GM12892 (cell line): ENCODE measurements at regions not wholly inside any gene's neighbourhood (a gene's known extent, or its start where the extent isn't known, plus 50 kb on each side); places are given as distances from the start of the nearest gene placed in this dataset.
"Not testable (repeated sequence)": the region's sequence is repeated elsewhere in the genome, so short reads cannot be mapped to it uniquely, and the experiment has no call there.

ENCODE experiments used
- DNase-seq: peaks from one replicate; pipeline ENCODE4 v3.0.0; 2011; ENCODE audit not compliant: insufficient read length
- FAIRE-seq: peaks from 2 replicates; lab custom pipeline; 2011; peaks lifted over from hg19 to GRCh38; lab: Jason Lieb, UNC
- POLR2A ChIP-seq: IDR thresholded peaks from 2 replicates; pipeline ENCODE4 v1.6.1; 2011; ENCODE audit warnings: low read depth, low read length, control low read depth
- POLR2AphosphoS5 ChIP-seq: IDR thresholded peaks from 2 replicates; pipeline ENCODE4 v1.6.1; 2011; ENCODE audit warnings: low read depth, low read length, control low read depth
- TAF1 ChIP-seq: IDR thresholded peaks from 2 replicates; pipeline ENCODE4 v1.6.1; 2011; ENCODE audit warnings: low read depth, mild to moderate bottlenecking, control low read depth, low read length, borderline replicate concordance

DNA sequence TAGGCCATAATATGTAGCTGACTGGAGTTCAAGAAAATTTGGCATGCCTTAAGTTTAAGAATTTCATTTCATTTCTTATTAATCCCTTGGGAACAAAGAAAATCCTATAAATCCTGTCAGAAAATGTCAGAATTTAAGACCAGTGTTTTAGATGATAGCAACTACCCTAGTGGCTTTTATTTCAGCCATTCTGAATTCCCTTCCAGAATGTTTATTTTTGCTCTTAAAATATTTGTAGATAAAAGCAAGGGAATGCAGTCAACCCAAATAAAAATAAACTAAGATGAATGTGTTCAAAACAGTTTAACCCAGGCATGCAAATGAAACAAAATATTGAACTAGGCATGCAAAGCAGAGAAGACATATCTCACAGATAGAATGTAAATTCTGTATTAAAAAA is 356.9 kb upstream of the LRRC4C start:
- DNase-seq (no peak), FAIRE-seq (no peak)
- no peak for TF ChIP-seq POLR2A
- TF ChIP-seq TAF1 = no peak
- TF ChIP-seq POLR2AphosphoS5 = no peak

DNA sequence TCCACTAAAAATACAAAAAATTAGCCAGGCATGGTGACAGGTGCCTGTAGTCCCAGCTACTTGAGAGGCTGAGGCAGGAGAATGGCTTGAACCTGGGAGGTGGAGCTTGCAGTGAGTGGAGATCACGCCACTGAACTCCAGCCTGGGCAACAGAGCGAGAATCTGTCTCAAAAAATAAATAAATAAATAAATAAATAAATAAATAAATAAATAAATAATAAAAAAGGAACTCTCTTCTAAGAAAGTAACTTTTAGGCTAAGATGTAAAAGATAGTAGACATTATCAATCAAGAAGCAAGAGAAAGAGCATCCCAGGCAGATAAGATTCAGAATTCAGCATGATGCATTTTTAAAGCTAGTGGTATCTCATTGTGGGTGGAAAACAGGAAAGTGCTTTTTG is 364.8 kb upstream of the LRRC4C start:
- DNase-seq, FAIRE-seq: not testable (repeated sequence)

DNA sequence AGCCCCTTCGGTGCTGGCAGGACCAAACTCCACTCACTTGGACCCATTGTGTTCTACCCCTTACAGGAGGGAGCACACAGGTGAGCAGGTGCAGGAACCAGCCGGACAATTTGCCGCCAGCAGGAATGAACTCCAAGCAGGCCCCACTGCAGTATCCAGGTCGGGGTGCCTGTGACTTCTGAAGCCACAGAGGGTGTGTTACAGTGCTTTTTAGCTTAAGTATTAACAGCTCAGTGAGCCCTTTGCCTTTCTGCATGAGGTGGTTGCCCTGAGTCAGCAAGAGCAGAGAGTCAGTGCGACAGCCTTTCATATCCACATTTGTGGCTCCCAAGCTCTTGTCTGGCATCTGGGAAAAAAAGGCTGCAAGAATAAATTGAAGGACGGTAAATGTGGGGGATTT is 366.6 kb upstream of the LRRC4C start:
- FAIRE-seq = no peak
- no peak for DNase-seq
- TF ChIP-seq TAF1 = no peak
- no peak for TF ChIP-seq POLR2A
- TF ChIP-seq POLR2AphosphoS5 = no peak

DNA sequence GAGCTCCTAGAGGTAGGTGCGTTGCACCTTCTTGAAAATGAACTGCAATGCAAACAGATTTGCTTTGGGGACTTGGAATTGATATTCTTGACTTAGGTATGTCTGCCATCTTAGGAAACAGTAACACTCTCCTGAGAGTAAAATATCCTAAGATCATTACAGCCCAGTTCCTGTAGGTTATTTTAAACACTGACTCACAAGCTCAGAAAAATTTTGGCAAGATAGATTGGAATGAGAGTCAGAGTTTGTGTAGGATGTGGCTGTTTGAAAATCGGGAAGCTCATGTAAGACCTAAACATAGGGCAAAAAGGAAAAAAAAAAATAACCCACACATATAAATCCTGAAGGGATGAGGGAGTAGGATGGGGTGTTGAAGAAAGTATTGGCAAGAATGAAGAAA is 377.0 kb upstream of the LRRC4C start:
- TF ChIP-seq TAF1 = no peak
- no peak for TF ChIP-seq POLR2A
- no peak for TF ChIP-seq POLR2AphosphoS5
- no peak for FAIRE-seq
- DNase-seq = no peak

DNA sequence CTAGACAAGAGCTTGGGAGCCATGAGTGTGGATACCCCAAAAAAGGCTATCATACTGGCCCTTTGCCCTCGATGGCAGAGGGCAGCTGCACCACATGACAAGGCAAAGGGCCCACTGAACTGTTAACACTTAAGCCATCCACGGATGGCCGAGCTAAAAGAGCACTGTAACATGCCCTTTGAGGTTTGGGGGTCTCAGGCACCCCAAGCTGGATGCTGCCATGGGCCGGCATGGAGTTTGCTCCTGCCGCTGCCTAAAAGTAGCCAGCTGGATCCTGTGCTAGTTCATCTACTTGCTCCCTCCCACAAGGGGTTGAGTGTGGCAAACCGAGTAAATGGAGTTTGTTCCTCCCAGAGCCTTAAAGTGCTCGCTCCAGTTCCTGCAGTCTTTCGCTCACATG is 383.2 kb upstream of the LRRC4C start:
- TF ChIP-seq POLR2AphosphoS5 (no peak), POLR2A (no peak), TAF1 (no peak)
- FAIRE-seq (no peak), DNase-seq (no peak)

DNA sequence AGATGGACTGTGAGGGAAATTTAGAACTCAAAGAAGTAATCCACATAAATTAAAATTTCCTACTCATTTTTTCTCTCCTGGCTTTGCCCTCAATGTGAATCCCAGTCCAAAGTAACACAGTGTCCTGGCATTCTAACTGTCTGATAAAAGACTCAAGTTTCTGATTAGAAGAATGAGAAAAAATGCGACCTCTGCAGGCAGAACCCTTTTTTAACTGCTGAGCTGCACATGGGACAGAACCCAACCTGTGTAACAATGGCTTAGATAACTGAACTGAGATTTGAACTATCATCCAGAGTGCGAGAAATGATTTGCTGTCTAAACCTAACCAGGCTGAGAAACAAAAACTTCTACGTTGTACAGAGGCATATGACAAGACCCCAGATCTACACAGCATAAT is 385.6 kb upstream of the LRRC4C start:
- FAIRE-seq (no peak), DNase-seq (no peak)
- TF ChIP-seq POLR2A = no peak
- TF ChIP-seq POLR2AphosphoS5 = no peak
- no peak for TF ChIP-seq TAF1

DNA sequence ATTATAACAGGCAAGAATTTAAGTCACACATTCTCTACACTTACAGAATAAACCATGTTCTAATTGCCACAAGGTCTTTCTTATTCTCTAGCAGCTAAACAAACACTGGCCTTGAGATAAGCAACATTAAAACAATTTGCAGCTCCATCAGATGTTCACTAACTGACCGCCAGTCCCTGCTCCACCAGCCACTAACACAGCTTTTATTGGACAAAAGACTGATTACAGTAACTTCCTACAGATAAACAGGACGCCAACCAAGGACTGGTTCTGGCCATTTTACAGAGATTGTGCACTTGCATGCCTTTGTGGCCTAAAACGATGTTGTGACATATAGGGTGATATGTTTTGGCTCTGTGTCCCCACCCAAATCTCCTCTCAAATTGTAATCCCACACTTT is 388.9 kb upstream of the LRRC4C start:
- DNase-seq = no peak
- no peak for FAIRE-seq
- TF ChIP-seq POLR2AphosphoS5 (no peak), TAF1 (no peak), POLR2A (no peak)

DNA sequence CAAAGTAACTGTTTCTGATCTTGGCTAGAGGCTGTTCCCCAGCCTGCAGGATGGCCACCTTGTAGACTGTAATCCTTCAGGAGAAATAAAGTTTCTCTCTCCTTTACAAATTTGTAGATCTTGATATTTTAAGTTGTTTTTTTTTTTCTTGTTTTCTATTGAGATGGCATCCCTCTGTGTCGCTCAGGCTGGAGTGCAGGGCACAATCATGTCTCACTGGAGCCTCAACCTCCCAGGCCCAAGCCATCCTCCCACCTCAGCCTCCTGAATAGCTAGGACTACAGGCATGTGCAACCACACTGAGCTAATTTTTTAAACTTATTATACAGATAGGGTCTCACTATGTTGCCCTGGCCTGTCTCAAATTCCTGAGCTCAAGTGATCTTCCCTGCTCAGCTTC is 389.8 kb upstream of the LRRC4C start:
- FAIRE-seq (no peak), DNase-seq (no peak)
- TF ChIP-seq POLR2AphosphoS5 (no peak), POLR2A (no peak), TAF1 (no peak)

DNA sequence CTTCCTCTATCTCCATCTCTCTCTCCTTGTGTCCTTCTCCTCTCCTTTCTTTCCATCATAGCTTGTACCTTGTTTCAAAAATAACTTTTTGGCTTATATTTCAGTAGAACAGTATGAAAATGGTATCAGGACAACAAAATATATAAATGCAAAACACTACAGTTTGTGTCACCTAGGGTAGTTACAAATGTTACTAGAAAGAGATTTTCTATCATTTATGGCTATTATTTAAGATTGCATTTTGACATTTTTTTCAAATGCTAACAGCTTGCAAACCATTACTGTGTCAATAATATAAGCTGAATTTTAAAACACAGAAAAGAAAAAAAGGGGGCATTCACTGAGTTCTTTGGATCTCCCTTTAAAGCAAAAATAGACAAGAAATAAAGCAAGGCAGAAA is 392.3 kb upstream of the LRRC4C start:
- no peak for DNase-seq
- no peak for FAIRE-seq
- TF ChIP-seq POLR2A = no peak
- TF ChIP-seq TAF1 = no peak
- TF ChIP-seq POLR2AphosphoS5 = no peak

DNA sequence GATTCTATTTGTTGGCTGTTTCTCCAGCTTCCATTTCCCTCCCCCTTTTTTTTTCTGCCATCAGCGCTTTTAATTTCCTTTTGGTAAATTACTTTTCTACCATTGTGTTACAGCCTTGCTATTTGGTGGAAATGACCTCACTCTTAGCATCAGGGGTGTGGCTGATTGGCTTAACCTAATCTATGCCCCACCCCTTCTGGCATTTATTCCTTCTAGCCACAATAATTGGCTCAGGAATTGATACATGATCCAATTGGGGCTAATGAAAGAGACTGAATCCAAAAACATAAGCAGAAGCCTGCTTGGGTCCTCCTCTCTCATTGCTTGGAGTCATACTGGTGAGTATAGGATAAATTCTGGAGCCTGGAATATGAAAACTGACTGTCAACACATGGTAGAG is 402.4 kb upstream of the LRRC4C start:
- no peak for DNase-seq
- no peak for FAIRE-seq
- no peak for TF ChIP-seq POLR2A
- no peak for TF ChIP-seq POLR2AphosphoS5
- TF ChIP-seq TAF1 = no peak

DNA sequence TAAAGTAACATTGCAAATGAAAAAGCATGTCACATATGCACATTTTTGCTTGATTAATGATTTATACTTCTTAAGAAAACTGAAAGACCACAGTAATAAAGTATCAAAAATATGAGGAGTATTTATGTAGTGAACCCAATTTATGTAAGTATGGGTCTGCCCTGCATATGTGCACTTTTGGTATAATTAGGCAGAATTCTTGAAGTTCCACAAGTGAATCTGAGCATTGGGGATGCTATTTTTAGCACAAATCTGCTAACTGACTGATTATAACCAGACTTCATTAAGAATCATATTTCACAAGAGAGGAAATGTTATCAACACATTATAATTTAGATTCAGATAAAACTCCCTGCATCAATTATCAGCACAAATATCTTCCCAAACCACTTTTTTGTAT is 407.1 kb upstream of the LRRC4C start:
- FAIRE-seq = no peak
- TF ChIP-seq TAF1 (no peak), POLR2AphosphoS5 (no peak), POLR2A (no peak)
- no peak for DNase-seq

DNA sequence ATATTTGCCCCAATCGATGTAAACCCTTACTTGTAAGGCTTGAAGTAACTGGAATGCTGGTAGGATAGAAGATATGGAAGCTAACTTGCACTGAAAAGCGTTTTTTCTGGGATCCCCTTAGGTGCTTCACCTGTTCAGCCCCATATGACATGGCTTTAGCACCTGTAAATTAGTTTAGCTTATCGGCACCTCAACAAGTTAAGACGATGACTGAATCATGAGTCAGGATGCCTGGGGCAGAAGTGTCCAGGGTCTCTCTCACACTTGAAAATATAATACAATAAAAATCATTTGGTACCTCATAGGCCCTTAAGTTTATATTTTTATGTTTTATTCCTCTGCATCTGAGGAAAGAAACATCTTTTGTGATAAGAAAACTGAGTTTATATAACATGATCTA is 409.2 kb upstream of the LRRC4C start:
- TF ChIP-seq POLR2AphosphoS5 (no peak), POLR2A (no peak), TAF1 (no peak)
- DNase-seq = no peak
- no peak for FAIRE-seq

DNA sequence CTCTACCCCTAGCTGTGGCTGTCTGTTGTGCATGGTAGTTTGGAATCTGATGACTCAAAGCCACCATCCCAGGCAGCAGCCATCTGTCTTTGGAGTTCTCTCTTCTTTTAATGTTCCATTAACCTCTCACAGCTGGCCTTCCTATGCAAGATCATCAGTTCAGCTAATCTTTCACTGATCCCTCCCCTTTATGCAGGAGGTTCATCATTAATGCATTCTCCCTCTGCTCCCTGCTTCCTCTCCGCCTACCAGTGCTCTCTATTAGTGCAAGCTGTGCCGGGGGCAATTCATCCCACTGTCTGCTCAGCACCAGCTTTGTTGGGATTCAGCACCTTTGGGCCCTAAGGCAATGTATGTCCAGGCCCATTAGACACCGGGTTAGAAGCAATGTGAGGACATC is 413.0 kb upstream of the LRRC4C start:
- DNase-seq = no peak
- FAIRE-seq = no peak
- TF ChIP-seq POLR2A = no peak
- TF ChIP-seq TAF1 = no peak
- no peak for TF ChIP-seq POLR2AphosphoS5

DNA sequence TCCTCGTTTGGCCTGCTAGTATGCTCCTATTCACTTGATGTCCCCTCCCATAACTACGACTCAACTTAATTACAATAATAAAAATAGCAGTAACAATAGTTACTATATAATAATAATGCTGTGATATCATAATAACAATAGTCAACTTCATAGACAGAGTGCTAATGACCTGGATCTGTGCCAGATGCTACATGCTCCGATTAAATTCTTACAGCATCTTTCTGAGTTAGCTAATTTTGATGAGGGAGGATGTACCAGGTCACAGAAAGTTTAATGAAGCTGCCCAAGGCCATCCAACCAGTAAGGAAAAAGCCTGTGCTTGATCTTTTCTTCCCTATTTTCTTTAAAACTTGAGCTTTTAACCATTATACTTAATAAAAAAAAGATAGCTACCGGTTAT is 413.4 kb upstream of the LRRC4C start:
- TF ChIP-seq POLR2AphosphoS5 (no peak), TAF1 (no peak), POLR2A (no peak)
- no peak for DNase-seq
- FAIRE-seq = no peak
